Mammary epithelial cell (primary cell): ENCODE measurements at regions not wholly inside any gene's neighbourhood (a gene's known extent, or its start where the extent isn't known, plus 50 kb on each side); places are given as distances from the start of the nearest gene placed in this dataset.

ENCODE experiments used
- CTCF ChIP-seq, 2 donors: IDR thresholded peaks in 1 of 2; conservative IDR thresholded peaks in 1 of 2; 2 replicates each; pipeline ENCODE4 v1.5.1; 2011 to 2012; ENCODE audit warnings: inconsistent platforms in 2 of 2, low read length in 2 of 2, mild to moderate bottlenecking in 2 of 2, control low read depth in 1 of 2, low read depth in 1 of 2; ENCODE audit not compliant: insufficient read depth in 1 of 2; ENCODE audit errors: extremely low read depth in 1 of 2
- EZH2 ChIP-seq: IDR thresholded peaks from 2 replicates; pipeline ENCODE4 v1.6.1; 2012; ENCODE audit warnings: low read length, inconsistent platforms, borderline replicate concordance

GRCh38 chr18:77191071-77191751 is 58.4 kb upstream of the GALR1 start:
- TF ChIP-seq CTCF (conservative IDR thresholded peaks at IDR 0.05 in 1 of 2, IDR thresholded peaks at IDR 0.05 in 1 of 2; ENCODE audit: extremely low read depth in 1 of 2, insufficient read depth in 1 of 2, low read depth in 1 of 2, low read length in 2 of 2) (no peak), EZH2 (no peak)
